Suppressor macrophage (primary cell): ENCODE measurements at regions not wholly inside any gene's neighbourhood (a gene's known extent, or its start where the extent isn't known, plus 50 kb on each side); places are given as distances from the start of the nearest gene placed in this dataset.
"Not testable (repeated sequence)": the region's sequence is repeated elsewhere in the genome, so short reads cannot be mapped to it uniquely, and the experiment has no call there.

ENCODE experiments used
- DNase-seq, 4 experiments: peaks; one replicate each; pipeline ENCODE4 v3.0.0-alpha.2; 2020 to 2022

GRCh38 chr6:169378620-169379381, 125.2 kb upstream of the THBS2 start:
- DNase-seq, result no peak

- no peak for DNase-seq
Measured at GRCh38 chr6:169376458-169376857, 122.8 kb upstream of the THBS2 start.

GRCh38 chr6:169372589-169372988, 118.9 kb upstream of the THBS2 start:
- DNase-seq, result no peak

GRCh38 chr6:169371344-169372127, 117.9 kb upstream of the THBS2 start:
- DNase-seq, result no peak

GRCh38 chr6:169370666-169371343, 117.2 kb upstream of the THBS2 start:
- no peak for DNase-seq

GRCh38 chr6:169370054-169370453, 116.4 kb upstream of the THBS2 start:
- no peak for DNase-seq

GRCh38 chr6:169368200-169368599, 114.6 kb upstream of the THBS2 start:
- DNase-seq, result no peak

- no peak for DNase-seq
Measured at GRCh38 chr6:169367507-169367906, 113.9 kb upstream of the THBS2 start.

GRCh38 chr6:169366258-169366901, 112.7 kb upstream of the THBS2 start:
- DNase-seq, result no peak

- no peak for DNase-seq
Measured at GRCh38 chr6:169365567-169366257, 112.1 kb upstream of the THBS2 start.

- DNase-seq, result no peak
Measured at GRCh38 chr6:169363590-169363989, 109.9 kb upstream of the THBS2 start.

GRCh38 chr6:169362501-169363121, 109.0 kb upstream of the THBS2 start:
- no peak for DNase-seq

- DNase-seq, result not testable (repeated sequence)
Measured at GRCh38 chr6:169355001-169355400, 101.4 kb upstream of the THBS2 start.

GRCh38 chr6:169345146-169345545, 91.5 kb upstream of the THBS2 start:
- peak; percentile 24 to 65 (median 50) for DNase-seq

- DNase-seq, result no peak
Measured at GRCh38 chr6:169344750-169345065, 91.1 kb upstream of the THBS2 start.

GRCh38 chr6:169343886-169344749, 90.5 kb upstream of the THBS2 start:
- no peak for DNase-seq

GRCh38 chr6:169342710-169343109, 89.1 kb upstream of the THBS2 start:
- DNase-seq, result no peak

- DNase-seq, result no peak
Measured at GRCh38 chr6:169341706-169342105, 88.1 kb upstream of the THBS2 start.

- DNase-seq, result no peak
Measured at GRCh38 chr6:169341065-169341464, 87.4 kb upstream of the THBS2 start.

- DNase-seq, result no peak
Measured at GRCh38 chr6:169340395-169340794, 86.7 kb upstream of the THBS2 start.

- DNase-seq, result no peak
Measured at GRCh38 chr6:169339731-169340309, 86.2 kb upstream of the THBS2 start.
